K562 (cell line): ENCODE measurements at regions not wholly inside any gene's neighbourhood (a gene's known extent, or its start where the extent isn't known, plus 50 kb on each side); places are given as distances from the start of the nearest gene placed in this dataset.

Experiments
- BRF1 ChIP-seq: IDR thresholded peaks from 3 replicates; pipeline ENCODE4 v1.6.1; 2011; ENCODE audit warnings: borderline replicate concordance, mild to moderate bottlenecking; ENCODE audit not compliant: insufficient read length; ENCODE audit errors: extremely low read depth
- HDAC3 ChIP-seq: fragments of 450-650 bp; IDR thresholded peaks from 2 replicates; pipeline ENCODE4 v1.6.1; 2018; ENCODE audit warnings: borderline replicate concordance, mild to moderate bottlenecking, moderate library complexity; ENCODE audit not compliant: partially characterized antibody
- TEAD1 ChIP-seq, 2 experiments: fragments of 450-650 bp in 1 of 2; sonication (generic) in 1 of 2; formaldehyde crosslinking; IDR thresholded peaks; 2 replicates each; pipeline versions ENCODE4 v1.4.0 to v1.8.0; 2020 to 2022; ENCODE audit warnings: mild to moderate bottlenecking in 2 of 2, missing genetic modification reagents in 1 of 2
- TF ChIP-seq, protein P1 (sequence below), 3 experiments: IDR thresholded peaks in 2 of 3; conservative IDR thresholded peaks in 1 of 3; 2 replicates each; pipeline ENCODE4 v1.5.1; 2011 to 2012; ENCODE audit warnings: low read length in 3 of 3, mild to moderate bottlenecking in 3 of 3, control low read depth in 2 of 3, improper control_type of control experiment in 1 of 3, inconsistent platforms in 1 of 3, low read depth in 1 of 3, mixed read lengths in 1 of 3, moderate library complexity in 1 of 3; ENCODE audit not compliant: insufficient read depth in 2 of 3
- TF ChIP-seq, protein P2 (sequence below): IDR thresholded peaks from 2 replicates; pipeline ENCODE4 v1.6.1; 2011; ENCODE audit not compliant: insufficient read length; ENCODE audit errors: extremely low read depth
- TF ChIP-seq, protein P3 (sequence below), 2 experiments: fragments of 450-650 bp; IDR thresholded peaks; 2 replicates each; pipeline ENCODE4 v1.6.1; 2016; ENCODE audit warnings: mild to moderate bottlenecking in 2 of 2, borderline replicate concordance in 1 of 2, low read depth in 1 of 2, moderate library complexity in 1 of 2

DNA sequence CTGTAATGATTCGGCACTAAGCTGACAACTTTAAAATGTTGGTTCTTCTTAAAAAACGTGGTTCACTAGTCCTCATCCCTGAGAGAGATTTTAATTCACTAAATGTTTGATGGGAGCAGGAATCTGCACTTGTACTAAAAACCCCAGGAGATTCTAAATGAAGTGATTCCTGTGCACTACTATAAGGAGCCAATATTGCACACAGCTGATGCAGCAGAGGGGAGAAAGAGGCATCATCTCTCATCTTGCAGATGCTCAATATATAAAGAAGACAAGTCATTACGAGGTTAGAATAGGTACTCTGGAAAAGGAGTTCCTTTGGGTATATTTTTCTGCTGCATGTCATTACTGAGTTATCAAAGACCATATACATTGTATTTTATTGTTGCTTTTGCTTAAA, 207.6 kb upstream of the RASGEF1B start:
- TF ChIP-seq, protein P1, sequence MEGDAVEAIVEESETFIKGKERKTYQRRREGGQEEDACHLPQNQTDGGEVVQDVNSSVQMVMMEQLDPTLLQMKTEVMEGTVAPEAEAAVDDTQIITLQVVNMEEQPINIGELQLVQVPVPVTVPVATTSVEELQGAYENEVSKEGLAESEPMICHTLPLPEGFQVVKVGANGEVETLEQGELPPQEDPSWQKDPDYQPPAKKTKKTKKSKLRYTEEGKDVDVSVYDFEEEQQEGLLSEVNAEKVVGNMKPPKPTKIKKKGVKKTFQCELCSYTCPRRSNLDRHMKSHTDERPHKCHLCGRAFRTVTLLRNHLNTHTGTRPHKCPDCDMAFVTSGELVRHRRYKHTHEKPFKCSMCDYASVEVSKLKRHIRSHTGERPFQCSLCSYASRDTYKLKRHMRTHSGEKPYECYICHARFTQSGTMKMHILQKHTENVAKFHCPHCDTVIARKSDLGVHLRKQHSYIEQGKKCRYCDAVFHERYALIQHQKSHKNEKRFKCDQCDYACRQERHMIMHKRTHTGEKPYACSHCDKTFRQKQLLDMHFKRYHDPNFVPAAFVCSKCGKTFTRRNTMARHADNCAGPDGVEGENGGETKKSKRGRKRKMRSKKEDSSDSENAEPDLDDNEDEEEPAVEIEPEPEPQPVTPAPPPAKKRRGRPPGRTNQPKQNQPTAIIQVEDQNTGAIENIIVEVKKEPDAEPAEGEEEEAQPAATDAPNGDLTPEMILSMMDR (IDR thresholded peaks at IDR 0.05 in 2 of 3, conservative IDR thresholded peaks at IDR 0.05 in 1 of 3; ENCODE audit: insufficient read depth in 2 of 3, low read depth in 1 of 3, low read length in 3 of 3): no peak
- no peak for TF ChIP-seq HDAC3
- TF ChIP-seq, protein P2, sequence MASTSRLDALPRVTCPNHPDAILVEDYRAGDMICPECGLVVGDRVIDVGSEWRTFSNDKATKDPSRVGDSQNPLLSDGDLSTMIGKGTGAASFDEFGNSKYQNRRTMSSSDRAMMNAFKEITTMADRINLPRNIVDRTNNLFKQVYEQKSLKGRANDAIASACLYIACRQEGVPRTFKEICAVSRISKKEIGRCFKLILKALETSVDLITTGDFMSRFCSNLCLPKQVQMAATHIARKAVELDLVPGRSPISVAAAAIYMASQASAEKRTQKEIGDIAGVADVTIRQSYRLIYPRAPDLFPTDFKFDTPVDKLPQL: no peak
- no peak for TF ChIP-seq BRF1
- TF ChIP-seq, protein P3, sequence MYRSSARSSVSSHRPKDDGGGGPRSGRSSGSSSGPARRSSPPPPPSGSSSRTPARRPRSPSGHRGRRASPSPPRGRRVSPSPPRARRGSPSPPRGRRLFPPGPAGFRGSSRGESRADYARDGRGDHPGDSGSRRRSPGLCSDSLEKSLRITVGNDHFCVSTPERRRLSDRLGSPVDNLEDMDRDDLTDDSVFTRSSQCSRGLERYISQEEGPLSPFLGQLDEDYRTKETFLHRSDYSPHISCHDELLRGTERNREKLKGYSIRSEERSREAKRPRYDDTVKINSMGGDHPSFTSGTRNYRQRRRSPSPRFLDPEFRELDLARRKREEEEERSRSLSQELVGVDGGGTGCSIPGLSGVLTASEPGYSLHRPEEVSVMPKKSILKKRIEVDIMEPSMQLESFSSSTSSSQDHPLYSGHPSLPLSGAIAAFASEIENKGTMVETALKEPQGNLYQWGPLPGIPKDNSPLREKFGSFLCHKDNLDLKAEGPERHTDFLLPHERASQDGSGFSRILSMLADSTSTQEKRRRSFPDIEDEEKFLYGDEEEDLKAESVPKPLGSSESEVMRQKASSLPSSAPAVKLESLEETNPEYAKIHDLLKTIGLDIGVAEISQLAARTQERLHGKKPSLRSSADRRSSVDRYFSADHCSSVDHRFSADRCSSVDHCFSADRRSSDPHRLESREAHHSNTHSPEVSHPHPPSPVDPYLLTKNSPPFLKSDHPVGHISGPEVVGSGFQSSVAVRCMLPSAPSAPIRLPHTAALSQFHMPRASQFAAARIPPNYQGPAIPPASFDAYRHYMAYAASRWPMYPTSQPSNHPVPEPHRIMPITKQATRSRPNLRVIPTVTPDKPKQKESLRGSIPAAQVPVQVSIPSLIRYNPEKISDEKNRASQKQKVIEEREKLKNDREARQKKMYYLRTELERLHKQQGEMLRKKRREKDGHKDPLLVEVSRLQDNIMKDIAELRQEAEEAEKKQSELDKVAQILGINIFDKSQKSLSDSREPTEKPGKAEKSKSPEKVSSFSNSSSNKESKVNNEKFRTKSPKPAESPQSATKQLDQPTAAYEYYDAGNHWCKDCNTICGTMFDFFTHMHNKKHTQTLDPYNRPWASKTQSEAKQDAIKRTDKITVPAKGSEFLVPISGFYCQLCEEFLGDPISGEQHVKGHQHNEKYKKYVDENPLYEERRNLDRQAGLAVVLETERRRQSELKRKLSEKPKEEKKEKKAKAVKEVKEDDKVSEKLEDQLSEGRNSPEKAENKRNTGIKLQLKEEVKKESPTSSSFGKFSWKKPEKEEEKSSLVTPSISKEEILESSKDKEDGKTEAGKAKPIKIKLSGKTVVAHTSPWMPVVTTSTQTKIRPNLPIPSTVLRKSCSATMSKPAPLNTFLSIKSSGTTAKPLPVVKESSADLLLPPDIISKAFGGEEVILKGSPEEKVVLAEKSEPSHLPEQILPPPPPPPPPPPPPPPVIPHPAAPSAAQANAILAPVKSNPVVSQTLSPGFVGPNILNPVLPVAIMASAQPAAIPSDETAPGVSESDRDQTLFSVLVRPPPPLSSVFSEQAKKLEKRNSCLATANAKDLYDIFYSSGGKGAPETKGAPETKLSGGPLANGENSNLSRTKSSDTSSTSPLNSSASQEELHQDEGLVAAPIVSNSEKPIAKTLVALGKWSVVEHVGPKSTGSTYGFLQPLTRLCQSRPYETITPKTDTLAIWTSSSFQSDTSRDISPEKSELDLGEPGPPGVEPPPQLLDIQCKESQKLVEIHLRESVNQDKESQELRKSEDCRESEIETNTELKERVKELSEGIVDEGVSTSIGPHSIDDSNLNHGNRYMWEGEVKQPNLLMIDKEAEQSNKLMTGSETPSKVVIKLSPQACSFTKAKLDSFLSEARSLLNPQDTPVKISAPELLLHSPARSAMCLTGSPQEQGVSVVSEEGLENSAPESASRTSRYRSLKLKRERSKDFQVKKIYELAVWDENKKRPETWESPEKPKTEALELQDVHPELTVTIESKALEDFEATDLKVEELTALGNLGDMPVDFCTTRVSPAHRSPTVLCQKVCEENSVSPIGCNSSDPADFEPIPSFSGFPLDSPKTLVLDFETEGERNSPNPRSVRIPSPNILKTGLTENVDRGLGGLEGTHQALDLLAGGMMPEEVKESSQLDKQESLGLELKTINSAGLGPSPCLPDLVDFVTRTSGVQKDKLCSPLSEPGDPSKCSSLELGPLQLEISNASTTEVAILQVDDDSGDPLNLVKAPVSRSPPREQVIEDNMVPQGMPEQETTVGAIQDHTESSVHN (IDR thresholded peaks at IDR 0.05; ENCODE audit: borderline replicate concordance in 1 of 2, low read depth in 1 of 2): no peak
- TF ChIP-seq TEAD1 (CRISPR knock-in tag; IDR thresholded peaks at IDR 0.05): no peak
